GM19438 (cell line): ENCODE measurements at regions not wholly inside any gene's neighbourhood (a gene's known extent, or its start where the extent isn't known, plus 50 kb on each side); places are given as distances from the start of the nearest gene placed in this dataset.
"Not testable (repeated sequence)": the region's sequence is repeated elsewhere in the genome, so short reads cannot be mapped to it uniquely, and the experiment has no call there.

ENCODE experiments used
- ATAC-seq: cut with Tn5 transposase; IDR thresholded peaks from one replicate; pipeline ENCODE4 v1.9.1; 2021; ENCODE audit warnings: low read depth; ENCODE audit not compliant: unreplicated experiment

- ATAC-seq: no peak
These were observed 1583.6 kb downstream of the CDH8 start for GRCh38 chr16:60452646-60453045.

- no peak for ATAC-seq
These were observed 1597.3 kb downstream of the CDH8 start for GRCh38 chr16:60438894-60439293.

- no peak for ATAC-seq
These were observed 1603.8 kb downstream of the CDH8 start for GRCh38 chr16:60432472-60432871.

- ATAC-seq: no peak
These were observed 1616.4 kb downstream of the CDH8 start for GRCh38 chr16:60419859-60420258.

- ATAC-seq: no peak
These were observed 1621.6 kb downstream of the CDH8 start for GRCh38 chr16:60414613-60415012.

- no peak for ATAC-seq
These were observed 1622.3 kb downstream of the CDH8 start for GRCh38 chr16:60413969-60414368.

GRCh38 chr16:60407606-60408005, 1628.6 kb downstream of the CDH8 start:
- ATAC-seq: no peak

GRCh38 chr16:60407034-60407433, 1629.2 kb downstream of the CDH8 start:
- no peak for ATAC-seq

GRCh38 chr16:60405286-60405685, 1631.0 kb downstream of the CDH8 start:
- ATAC-seq: no peak

- no peak for ATAC-seq
These were observed 1631.8 kb downstream of the CDH8 start for GRCh38 chr16:60404401-60404800.

GRCh38 chr16:60402941-60403340, 1633.3 kb downstream of the CDH8 start:
- not testable (repeated sequence) for ATAC-seq

- no peak for ATAC-seq
These were observed 1643.9 kb downstream of the CDH8 start for GRCh38 chr16:60392380-60392779.

- no peak for ATAC-seq
These were observed 1637.5 kb upstream of the GOT2 start for GRCh38 chr16:60371591-60371990.

GRCh38 chr16:60367739-60368138, 1633.6 kb upstream of the GOT2 start:
- no peak for ATAC-seq

- no peak for ATAC-seq
These were observed 1629.5 kb upstream of the GOT2 start for GRCh38 chr16:60363566-60363965.

GRCh38 chr16:60359866-60360265, 1625.8 kb upstream of the GOT2 start:
- not testable (repeated sequence) for ATAC-seq

GRCh38 chr16:60359412-60359811, 1625.3 kb upstream of the GOT2 start:
- ATAC-seq: not testable (repeated sequence)

GRCh38 chr16:60357876-60358522, 1623.9 kb upstream of the GOT2 start:
- ATAC-seq: not testable (repeated sequence)

GRCh38 chr16:60346256-60346655, 1612.1 kb upstream of the GOT2 start:
- ATAC-seq: no peak

GRCh38 chr16:60337671-60338070, 1603.6 kb upstream of the GOT2 start:
- no peak for ATAC-seq

- no peak for ATAC-seq
These were observed 1597.1 kb upstream of the GOT2 start for GRCh38 chr16:60331168-60331567.

- no peak for ATAC-seq
These were observed 1595.0 kb upstream of the GOT2 start for GRCh38 chr16:60329108-60329507.

- ATAC-seq: no peak
These were observed 1594.0 kb upstream of the GOT2 start for GRCh38 chr16:60328152-60328551.
